IMR-90 (cell line): ENCODE measurements at regions not wholly inside any gene's neighbourhood (a gene's known extent, or its start where the extent isn't known, plus 50 kb on each side); places are given as distances from the start of the nearest gene placed in this dataset.
A peak's percentile ranks its signal among the peaks of the same experiment; 100 is the strongest.

Source experiments
- CEBPB ChIP-seq: IDR thresholded peaks from 2 replicates; pipeline ENCODE4 v1.6.1; 2012; ENCODE audit warnings: low read depth, low read length, improper control_type of control experiment
- CHD1 ChIP-seq: IDR thresholded peaks from 2 replicates; pipeline ENCODE4 v1.6.1; 2012; ENCODE audit warnings: low read depth, low read length, improper control_type of control experiment
- FOS ChIP-seq: fragments of 150-350 bp; IDR thresholded peaks from 2 replicates; pipeline ENCODE4 v1.6.1; 2016; ENCODE audit warnings: low read depth, low read length
- MAFK ChIP-seq: IDR thresholded peaks from 2 replicates; pipeline ENCODE4 v1.6.1; 2012; ENCODE audit warnings: low read depth, low read length, improper control_type of control experiment
- MAZ ChIP-seq: IDR thresholded peaks from 2 replicates; pipeline ENCODE4 v1.6.1; 2012; ENCODE audit warnings: low read depth, mild to moderate bottlenecking, low read length, improper control_type of control experiment, moderate library complexity, borderline replicate concordance
- MXI1 ChIP-seq: IDR thresholded peaks from 2 replicates; pipeline ENCODE4 v1.6.1; 2012; ENCODE audit warnings: low read depth, mild to moderate bottlenecking, low read length, moderate library complexity, borderline replicate concordance
- POLR2A ChIP-seq: IDR thresholded peaks from 2 replicates; pipeline ENCODE4 v1.6.1; 2012; ENCODE audit warnings: mild to moderate bottlenecking, low read depth, low read length
- RAD21 ChIP-seq: IDR thresholded peaks from 2 replicates; pipeline ENCODE4 v1.6.1; 2012; ENCODE audit warnings: low read length, improper control_type of control experiment
- RCOR1 ChIP-seq: IDR thresholded peaks from 2 replicates; pipeline ENCODE4 v1.6.1; 2012; ENCODE audit warnings: mild to moderate bottlenecking, low read length, improper control_type of control experiment; ENCODE audit not compliant: insufficient replicate concordance
- RFX5 ChIP-seq: IDR thresholded peaks from 2 replicates; pipeline ENCODE4 v1.8.0; 2012; ENCODE audit warnings: low read depth, mild to moderate bottlenecking, low read length, moderate library complexity
- SMC3 ChIP-seq: fragments of 150-350 bp; IDR thresholded peaks from 2 replicates; pipeline ENCODE4 v1.6.1; 2016; ENCODE audit warnings: low read depth, mild to moderate bottlenecking, antibody characterized with exemption, low read length, moderate library complexity
- TF ChIP-seq, protein P1 (sequence below): conservative IDR thresholded peaks from 2 replicates; pipeline ENCODE4 v1.5.1; 2012; ENCODE audit warnings: mild to moderate bottlenecking, low read depth, low read length, improper control_type of control experiment
- TF ChIP-seq, protein P2 (sequence below): fragments of 150-350 bp; IDR thresholded peaks from 2 replicates; pipeline ENCODE4 v1.6.1; 2017; ENCODE audit warnings: mild to moderate bottlenecking, antibody characterized with exemption, low read length, low read depth

DNA sequence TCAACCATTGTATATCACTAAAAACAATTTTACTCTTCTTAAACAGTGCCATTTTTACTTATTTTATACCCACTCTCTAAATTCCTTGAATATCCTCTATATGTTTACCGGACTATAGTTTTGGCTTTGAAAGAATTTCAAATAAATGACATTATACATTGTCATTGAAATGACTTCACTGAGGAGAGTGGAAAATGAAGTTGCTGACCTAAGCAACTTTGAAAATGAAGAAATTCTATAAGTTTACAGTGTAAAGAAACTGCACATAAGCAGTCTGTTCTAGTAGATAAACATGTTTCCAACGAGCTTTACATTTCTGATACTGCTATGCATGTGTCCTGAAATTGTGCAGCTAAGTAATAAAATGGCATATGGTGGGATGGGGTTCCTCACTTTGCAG is 1094.0 kb downstream of the TMEM121 start:
- peak; percentile 90 for TF ChIP-seq MAFK
- no peak for TF ChIP-seq POLR2A
- TF ChIP-seq FOS: no peak
- TF ChIP-seq, protein P1, sequence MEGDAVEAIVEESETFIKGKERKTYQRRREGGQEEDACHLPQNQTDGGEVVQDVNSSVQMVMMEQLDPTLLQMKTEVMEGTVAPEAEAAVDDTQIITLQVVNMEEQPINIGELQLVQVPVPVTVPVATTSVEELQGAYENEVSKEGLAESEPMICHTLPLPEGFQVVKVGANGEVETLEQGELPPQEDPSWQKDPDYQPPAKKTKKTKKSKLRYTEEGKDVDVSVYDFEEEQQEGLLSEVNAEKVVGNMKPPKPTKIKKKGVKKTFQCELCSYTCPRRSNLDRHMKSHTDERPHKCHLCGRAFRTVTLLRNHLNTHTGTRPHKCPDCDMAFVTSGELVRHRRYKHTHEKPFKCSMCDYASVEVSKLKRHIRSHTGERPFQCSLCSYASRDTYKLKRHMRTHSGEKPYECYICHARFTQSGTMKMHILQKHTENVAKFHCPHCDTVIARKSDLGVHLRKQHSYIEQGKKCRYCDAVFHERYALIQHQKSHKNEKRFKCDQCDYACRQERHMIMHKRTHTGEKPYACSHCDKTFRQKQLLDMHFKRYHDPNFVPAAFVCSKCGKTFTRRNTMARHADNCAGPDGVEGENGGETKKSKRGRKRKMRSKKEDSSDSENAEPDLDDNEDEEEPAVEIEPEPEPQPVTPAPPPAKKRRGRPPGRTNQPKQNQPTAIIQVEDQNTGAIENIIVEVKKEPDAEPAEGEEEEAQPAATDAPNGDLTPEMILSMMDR: no peak
- TF ChIP-seq RCOR1: no peak
- no peak for TF ChIP-seq RAD21
- TF ChIP-seq RFX5: no peak
- TF ChIP-seq, protein P2, sequence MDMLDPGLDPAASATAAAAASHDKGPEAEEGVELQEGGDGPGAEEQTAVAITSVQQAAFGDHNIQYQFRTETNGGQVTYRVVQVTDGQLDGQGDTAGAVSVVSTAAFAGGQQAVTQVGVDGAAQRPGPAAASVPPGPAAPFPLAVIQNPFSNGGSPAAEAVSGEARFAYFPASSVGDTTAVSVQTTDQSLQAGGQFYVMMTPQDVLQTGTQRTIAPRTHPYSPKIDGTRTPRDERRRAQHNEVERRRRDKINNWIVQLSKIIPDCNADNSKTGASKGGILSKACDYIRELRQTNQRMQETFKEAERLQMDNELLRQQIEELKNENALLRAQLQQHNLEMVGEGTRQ: no peak
- no peak for TF ChIP-seq CEBPB
- TF ChIP-seq SMC3: no peak
- TF ChIP-seq CHD1: no peak
- no peak for TF ChIP-seq MXI1
- TF ChIP-seq MAZ: no peak
